Suprapubic skin (tissue), 4 donors: ENCODE measurements at regions not wholly inside any gene's neighbourhood (a gene's known extent, or its start where the extent isn't known, plus 50 kb on each side); places are given as distances from the start of the nearest gene placed in this dataset.

ENCODE experiments used
- CTCF ChIP-seq, 2 donors: fragments of 200-600 bp in 1 of 2; fragments of 450-650 bp in 1 of 2; sonication (generic) in 1 of 2; IDR thresholded peaks; one replicate each; pipeline ENCODE4 v1.5.1; 2016 to 2019; ENCODE audit warnings: antibody characterized with exemption in 2 of 2, mild to moderate bottlenecking in 1 of 2, moderate library complexity in 1 of 2
- EP300 ChIP-seq: sonication (generic); formaldehyde crosslinking; IDR thresholded peaks from one replicate; pipeline ENCODE4 v1.6.1; 2017; ENCODE audit warnings: antibody characterized with exemption
- POLR2AphosphoS5 ChIP-seq, 3 donors: sonication (generic); formaldehyde crosslinking; IDR thresholded peaks; one replicate each; pipeline ENCODE4 v1.6.1; 2017; ENCODE audit warnings: antibody characterized with exemption in 3 of 3

DNA sequence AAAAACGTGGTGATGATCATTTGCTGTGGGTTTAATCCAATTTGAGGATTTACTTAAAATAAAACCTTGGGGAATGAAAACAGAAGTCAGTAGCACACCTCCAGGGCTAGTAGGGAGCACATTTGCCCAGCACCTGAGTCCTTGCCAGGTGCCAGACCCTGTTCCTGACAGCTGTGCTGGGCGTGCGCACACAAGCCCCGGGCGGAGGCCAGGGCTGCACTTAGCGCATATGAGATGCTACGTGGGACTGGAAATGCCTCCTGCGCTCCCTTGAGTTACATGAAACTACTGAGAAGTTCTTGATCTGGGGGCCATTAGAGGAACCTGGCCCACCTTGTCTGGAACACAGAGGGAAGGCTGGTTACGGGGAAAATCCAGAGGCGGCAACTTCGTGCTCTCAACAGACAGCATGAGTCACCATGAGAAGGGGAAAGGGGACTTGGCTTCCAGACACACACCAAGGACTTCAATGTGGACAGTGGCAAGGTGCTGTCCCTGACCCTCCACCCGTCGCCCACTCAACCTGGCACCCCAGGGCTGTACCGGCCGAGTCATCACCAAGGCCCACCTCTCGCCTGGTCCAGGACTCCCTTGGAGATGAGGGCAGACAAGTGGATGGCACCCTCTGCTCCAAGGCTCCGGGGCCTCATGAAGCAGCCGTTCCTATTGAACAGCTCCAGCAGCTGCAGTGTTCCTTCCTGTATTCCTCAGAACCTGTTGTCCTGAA, 1468.6 kb downstream of the BRD1 start:
- TF ChIP-seq CTCF (IDR thresholded peaks at IDR 0.05) (no peak), POLR2AphosphoS5 (IDR thresholded peaks at IDR 0.05) (no peak), EP300 (no peak)
